Large intestine (tissue), 3 donors: ENCODE measurements at regions not wholly inside any gene's neighbourhood (a gene's known extent, or its start where the extent isn't known, plus 50 kb on each side); places are given as distances from the start of the nearest gene placed in this dataset.

Source experiments
- DNase-seq, 2 donors: peaks; one replicate each; pipeline versions ENCODE4 v3.0.0 to v3.0.0-alpha.2; 2013
- H3K27ac ChIP-seq: one replicate; pipeline ENCODE4 v1.5.1; 2013; ENCODE audit warnings: low read length
- H3K27me3 ChIP-seq: 2 replicates; pipeline ENCODE4 v1.6.1; 2013; ENCODE audit warnings: low read length; ENCODE audit not compliant: control insufficient read depth, insufficient read depth
- H3K36me3 ChIP-seq: 2 replicates; pipeline ENCODE4 v1.6.1; 2013; ENCODE audit warnings: low read length; ENCODE audit not compliant: control insufficient read depth, insufficient read depth
- H3K4me1 ChIP-seq: one replicate; pipeline ENCODE4 v1.6.1; 2013; ENCODE audit warnings: low read length; ENCODE audit not compliant: control insufficient read depth, insufficient read depth
- H3K4me3 ChIP-seq: one replicate; pipeline ENCODE4 v1.5.1; 2013; ENCODE audit warnings: low read length
- H3K9me3 ChIP-seq: one replicate; pipeline ENCODE4 v1.6.1; 2013; ENCODE audit warnings: mild to moderate bottlenecking, low read depth, low read length, moderate library complexity; ENCODE audit not compliant: control insufficient read depth
- WGBS: methylation state at CpG from one replicate; pipeline ENCODE4 v1.1.5; 2013; ENCODE audit warnings: low lambda C conversion rate; ENCODE audit not compliant: insufficient coverage; 5-methylcytosine and 5-hydroxymethylcytosine counted together

GRCh38 chr3:117744935-117745334 is 1035.4 kb downstream of the TUSC7 start:
- 30% methylated on average over 1 of the region's 1 CpG for WGBS
- Histone ChIP-seq H3K4me3 (no peak overlapping the region), H3K4me1 (no peaks in the 10 kb centered on the region), H3K27me3 (no peaks in the 10 kb centered on the region), H3K36me3 (no peaks in the 10 kb centered on the region), H3K9me3 (no peaks in the 10 kb centered on the region), H3K27ac (no peak overlapping the region)
- DNase-seq = no peak

GRCh38 chr3:117745516-117745915 is 1035.9 kb downstream of the TUSC7 start:
- no peak overlapping the region for H3K27ac ChIP-seq
- no peaks in the 10 kb centered on the region for H3K4me1 ChIP-seq
- H3K27me3 ChIP-seq = no peaks in the 10 kb centered on the region
- H3K4me3 ChIP-seq = no peak overlapping the region
- no CpG with 5 or more reads among the region's 6 CpGs for WGBS
- no peaks in the 10 kb centered on the region for H3K36me3 ChIP-seq
- DNase-seq = no peak
- H3K9me3 ChIP-seq = no peaks in the 10 kb centered on the region

GRCh38 chr3:117746066-117746465 is 1036.5 kb downstream of the TUSC7 start:
- no peak for DNase-seq
- WGBS = 100% methylated on average over 1 of the region's 3 CpGs
- no peaks in the 10 kb centered on the region for H3K27me3 ChIP-seq
- no peak overlapping the region for H3K4me3 ChIP-seq
- H3K36me3 ChIP-seq = no peaks in the 10 kb centered on the region
- no peak overlapping the region for H3K27ac ChIP-seq
- no peaks in the 10 kb centered on the region for H3K4me1 ChIP-seq
- H3K9me3 ChIP-seq = no peaks in the 10 kb centered on the region

GRCh38 chr3:117748131-117748530 is 1038.6 kb downstream of the TUSC7 start:
- H3K4me1 ChIP-seq = no peaks in the 10 kb centered on the region
- no peaks in the 10 kb centered on the region for H3K27me3 ChIP-seq
- DNase-seq = no peak
- WGBS = no CpG with 5 or more reads among the region's 1 CpG
- no peak overlapping the region for H3K27ac ChIP-seq
- no peaks in the 10 kb centered on the region for H3K36me3 ChIP-seq
- H3K9me3 ChIP-seq = no peaks in the 10 kb centered on the region
- no peak overlapping the region for H3K4me3 ChIP-seq

GRCh38 chr3:117750674-117751269 is 1041.2 kb downstream of the TUSC7 start:
- no peaks in the 10 kb centered on the region for H3K4me1 ChIP-seq
- no CpG with 5 or more reads among the region's 4 CpGs for WGBS
- H3K36me3 ChIP-seq = no peaks in the 10 kb centered on the region
- no peaks in the 10 kb centered on the region for H3K27me3 ChIP-seq
- no peak for DNase-seq
- no peaks in the 10 kb centered on the region for H3K9me3 ChIP-seq
- H3K4me3 ChIP-seq = no peak overlapping the region
- no peak overlapping the region for H3K27ac ChIP-seq

GRCh38 chr3:117751651-117752050 is 1042.1 kb downstream of the TUSC7 start:
- H3K27ac ChIP-seq = no peak overlapping the region
- H3K9me3 ChIP-seq = no peaks in the 10 kb centered on the region
- H3K4me1 ChIP-seq = no peaks in the 10 kb centered on the region
- H3K27me3 ChIP-seq = no peaks in the 10 kb centered on the region
- DNase-seq = no peak
- H3K36me3 ChIP-seq = no peaks in the 10 kb centered on the region
- H3K4me3 ChIP-seq = no peak overlapping the region
- WGBS = 100% methylated on average over 3 of the region's 4 CpGs

- Histone ChIP-seq H3K27me3 (no peaks in the 10 kb centered on the region), H3K36me3 (no peaks in the 10 kb centered on the region), H3K9me3 (no peaks in the 10 kb centered on the region), H3K4me1 (no peaks in the 10 kb centered on the region), H3K4me3 (no peak overlapping the region), H3K27ac (no peak overlapping the region)
- 96% methylated on average over 3 of the region's 3 CpGs for WGBS
- DNase-seq = no peak
These were observed 1043.6 kb downstream of the TUSC7 start for GRCh38 chr3:117752984-117753717.

- H3K4me1 ChIP-seq = no peaks in the 10 kb centered on the region
- 45% methylated on average over 1 of the region's 2 CpGs for WGBS
- no peak overlapping the region for H3K27ac ChIP-seq
- H3K27me3 ChIP-seq = no peaks in the 10 kb centered on the region
- no peaks in the 10 kb centered on the region for H3K9me3 ChIP-seq
- no peak for DNase-seq
- H3K36me3 ChIP-seq = no peaks in the 10 kb centered on the region
- no peak overlapping the region for H3K4me3 ChIP-seq
These were observed 1044.5 kb downstream of the TUSC7 start for GRCh38 chr3:117754058-117754457.

- no peaks in the 10 kb centered on the region for H3K4me1 ChIP-seq
- no CpG with 5 or more reads among the region's 2 CpGs for WGBS
- H3K4me3 ChIP-seq = no peak overlapping the region
- no peak overlapping the region for H3K27ac ChIP-seq
- no peaks in the 10 kb centered on the region for H3K27me3 ChIP-seq
- no peaks in the 10 kb centered on the region for H3K36me3 ChIP-seq
- H3K9me3 ChIP-seq = no peaks in the 10 kb centered on the region
- DNase-seq = no peak
These were observed 1045.3 kb downstream of the TUSC7 start for GRCh38 chr3:117754841-117755240.

- no peaks in the 10 kb centered on the region for H3K9me3 ChIP-seq
- H3K27ac ChIP-seq = no peak overlapping the region
- no peak overlapping the region for H3K4me3 ChIP-seq
- no peak for DNase-seq
- no peaks in the 10 kb centered on the region for H3K36me3 ChIP-seq
- no peaks in the 10 kb centered on the region for H3K4me1 ChIP-seq
- no peaks in the 10 kb centered on the region for H3K27me3 ChIP-seq
- WGBS = no CpG with 5 or more reads among the region's 3 CpGs
These were observed 1047.0 kb downstream of the TUSC7 start for GRCh38 chr3:117756563-117756962.
